Psoas muscle (tissue), 7 donors: ENCODE measurements at regions not wholly inside any gene's neighbourhood (a gene's known extent, or its start where the extent isn't known, plus 50 kb on each side); places are given as distances from the start of the nearest gene placed in this dataset.

ENCODE experiments used
- ATAC-seq, 4 donors: fragments of 200-7000 bp; cut with Tn5 transposase; one replicate each; pipeline ENCODE4 v1.9.1; 2020; ENCODE audit warnings: moderate library complexity in 3 of 4, mild to moderate bottlenecking in 2 of 4
- DNase-seq, 2 donors: peaks; one replicate each; pipeline ENCODE4 v3.0.0-alpha.2; 2020
- H3K27ac ChIP-seq: fragments of 200-600 bp; one replicate; pipeline ENCODE4 v1.8.0; 2022
- H3K27me3 ChIP-seq, 3 donors: fragments of 200-600 bp in 1 of 3; one replicate each; pipeline versions ENCODE4 v1.6.1 to v1.8.0; 2013 to 2022; ENCODE audit warnings: low read length in 2 of 3, mild to moderate bottlenecking in 2 of 3, moderate library complexity in 1 of 3; ENCODE audit not compliant: insufficient read depth in 3 of 3
- H3K36me3 ChIP-seq, 2 donors: fragments of 200-600 bp in 1 of 2; one replicate each; pipeline versions ENCODE4 v1.6.1 to v1.8.0; 2013 to 2022; ENCODE audit warnings: low read depth in 1 of 2, mild to moderate bottlenecking in 1 of 2, moderate library complexity in 1 of 2; ENCODE audit not compliant: insufficient read depth in 1 of 2
- H3K4me1 ChIP-seq: fragments of 200-600 bp; one replicate; pipeline ENCODE4 v1.8.0; 2022
- H3K4me3 ChIP-seq: fragments of 200-600 bp; one replicate; pipeline ENCODE4 v1.8.0; 2022; ENCODE audit warnings: mild to moderate bottlenecking
- H3K9me3 ChIP-seq: fragments of 200-600 bp; one replicate; pipeline ENCODE4 v1.8.0; 2022
- CTCF ChIP-seq: fragments of 200-600 bp; IDR thresholded peaks from one replicate; pipeline ENCODE4 v1.8.0; 2022; ENCODE audit warnings: antibody characterized with exemption
- WGBS, 3 donors: extraction: QIAGEN DNeasy Blood & Tissue Kit; methylation state at CpG; one replicate each; pipeline versions ENCODE4 v1.1.6 to v1.1.7; 2013; 5-methylcytosine and 5-hydroxymethylcytosine counted together
- intact Hi-C, 2 donors: fragments of 100-400 bp; cut with DNase I; formaldehyde crosslinking; loops; one replicate each; pipeline versions ENCODE4 v1.11.0 to v1.14.2; 2022
- donor health status: healthy with polysubstance abuse.
- donor health status: DM: no; HTN: no; CAD: no; lungs with moderate emphysema.
- donor health status: Bipolar disorder and iron deficiency.
- donor health status: healthy.
- donor health status: DM: yes; HTN: yes; CAD: no.
- donor health status: DM: no; HTN: no; CAD: no.
- donor health status: DM: yes; HTN: yes; CAD: no.

DNA sequence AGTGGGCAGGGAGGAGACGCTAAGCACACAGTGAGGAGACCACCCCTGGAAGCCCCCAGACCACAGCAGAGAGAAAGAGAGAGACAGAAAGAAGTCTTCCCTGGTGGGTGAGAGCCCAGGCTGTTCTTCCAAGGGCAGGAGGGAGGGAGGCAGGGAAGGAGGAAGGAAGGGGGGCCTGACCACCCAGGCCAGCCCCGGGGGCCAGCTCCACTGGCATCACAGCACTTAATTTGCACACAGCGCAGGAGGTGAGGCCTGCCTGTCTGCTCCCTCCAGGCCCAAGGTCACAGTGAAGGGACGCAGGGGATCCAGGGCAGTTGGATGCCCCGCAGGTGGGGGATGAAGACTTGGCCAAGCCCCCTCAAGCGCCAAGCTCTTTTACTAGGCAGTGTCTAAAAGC, 141.9 kb upstream of the C14orf180 start:
- peaks cover 6% of the 10 kb centered on the region for H3K4me1 ChIP-seq
- no peak for TF ChIP-seq CTCF
- intact Hi-C loops: no loop called here
- no peak overlapping the region for H3K4me3 ChIP-seq
- H3K36me3 ChIP-seq: no peaks in the 10 kb centered on the region
- DNase-seq (no peak), ATAC-seq (no peak)
- 89 to 91% (median 90%) methylated on average over 6 of the region's 6 CpGs for WGBS, 3 donors
- no peaks in the 10 kb centered on the region for H3K9me3 ChIP-seq
- H3K27me3 ChIP-seq: peaks cover 0 to 5% (median 5%) of the 10 kb centered on the region in 3 donors
- no peak overlapping the region for H3K27ac ChIP-seq

DNA sequence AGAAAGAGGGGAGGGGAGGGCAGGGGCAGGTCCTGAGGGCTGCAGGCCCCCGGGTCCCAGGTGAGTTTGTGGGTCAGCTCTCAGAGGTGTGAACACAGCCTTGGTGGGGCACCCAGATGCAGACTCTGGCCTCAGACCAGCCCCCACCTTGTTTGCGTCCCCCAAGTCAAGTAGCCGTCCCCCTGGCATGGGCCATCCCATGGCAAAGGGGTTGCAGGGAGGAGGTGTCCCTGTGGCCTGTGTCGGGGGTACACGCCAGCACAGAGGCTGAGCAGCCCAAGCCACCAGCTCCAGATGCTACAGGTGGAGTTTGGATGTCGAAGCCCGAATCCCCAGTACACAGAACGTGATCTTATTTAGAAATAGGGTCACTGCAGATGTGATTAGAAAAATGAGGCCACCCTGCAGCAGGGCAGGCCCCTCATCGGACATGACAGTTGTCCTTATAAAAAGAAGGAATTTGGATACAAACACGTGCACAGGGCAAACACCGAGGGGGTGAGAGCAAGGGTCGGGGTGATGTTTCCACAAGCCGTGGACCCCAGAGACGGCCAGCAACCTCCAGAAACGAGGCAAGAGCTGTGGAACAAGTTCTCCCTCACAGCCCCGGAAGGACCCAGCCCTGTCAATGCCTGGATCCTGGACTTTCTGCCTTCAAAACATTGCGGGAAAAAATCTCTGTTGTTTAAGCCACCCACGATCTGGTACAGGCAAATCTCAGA, 141.2 kb upstream of the C14orf180 start:
- intact Hi-C loops: no loop called here
- peaks cover 6% of the 10 kb centered on the region for H3K4me1 ChIP-seq
- no peak overlapping the region for H3K27ac ChIP-seq
- H3K4me3 ChIP-seq: no peak overlapping the region
- no peak for DNase-seq
- peaks cover 0 to 5% (median 5%) of the 10 kb centered on the region in 3 donors for H3K27me3 ChIP-seq
- no peak for TF ChIP-seq CTCF
- no peak for ATAC-seq
- H3K9me3 ChIP-seq: no peaks in the 10 kb centered on the region
- WGBS, 3 donors: 88 to 92% (median 92%) methylated on average over 18 of the region's 18 CpGs
- no peaks in the 10 kb centered on the region for H3K36me3 ChIP-seq

- 76 to 81% (median 79%) methylated on average over 9 of the region's 9 CpGs for WGBS, 3 donors
- ATAC-seq: no peak
- peaks cover 0 to 5% (median 5%) of the 10 kb centered on the region in 3 donors for H3K27me3 ChIP-seq
- no peak overlapping the region for H3K27ac ChIP-seq
- H3K9me3 ChIP-seq: no peaks in the 10 kb centered on the region
- no peaks in the 10 kb centered on the region for H3K36me3 ChIP-seq
- no peak overlapping the region for H3K4me3 ChIP-seq
- no peak for TF ChIP-seq CTCF
- DNase-seq: no peak
- intact Hi-C loops: no loop called here
- peaks cover 6% of the 10 kb centered on the region for H3K4me1 ChIP-seq
Observed at GRCh38 chr14:104439625-104440024, 139.9 kb upstream of the C14orf180 start.

DNA sequence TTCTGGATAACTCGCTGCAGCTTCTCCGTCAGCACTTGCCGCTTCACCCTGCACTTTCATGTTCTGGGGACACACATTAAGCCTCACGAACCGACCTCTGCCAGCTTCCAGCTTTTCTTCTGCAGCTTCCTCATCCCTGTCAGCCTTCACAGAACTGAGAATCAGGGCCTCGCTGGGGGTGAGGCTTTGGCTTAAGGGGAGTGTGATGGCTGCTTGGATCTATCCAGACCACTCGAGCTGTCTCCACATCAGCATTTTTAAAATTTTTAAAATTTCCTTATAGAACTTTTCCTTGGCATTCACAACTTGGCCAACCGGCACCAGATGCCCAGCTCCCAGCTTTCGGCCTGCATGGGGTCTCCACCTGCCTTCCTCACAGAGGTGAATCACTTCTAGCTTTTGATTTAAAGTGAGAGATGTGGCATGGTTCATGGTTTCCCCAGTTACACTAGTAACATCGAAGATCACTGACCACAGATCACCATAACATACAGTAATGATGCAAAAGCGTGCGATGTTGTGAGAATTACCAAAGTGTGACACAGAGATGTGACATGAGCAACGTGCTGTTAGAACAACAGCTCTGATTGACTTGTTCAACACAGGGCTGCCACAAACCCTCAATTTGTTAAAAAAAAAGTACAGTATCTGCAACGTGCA, 139.1 kb upstream of the C14orf180 start:
- peaks cover 6% of the 10 kb centered on the region for H3K4me1 ChIP-seq
- TF ChIP-seq CTCF: no peak
- H3K27me3 ChIP-seq: peaks cover 0 to 5% (median 5%) of the 10 kb centered on the region in 3 donors
- no peaks in the 10 kb centered on the region for H3K9me3 ChIP-seq
- intact Hi-C loops: no loop called here
- DNase-seq (no peak), ATAC-seq (no peak)
- WGBS, 3 donors: 92 to 95% (median 92%) methylated on average over 14 of the region's 14 CpGs
- H3K4me3 ChIP-seq: no peak overlapping the region
- H3K36me3 ChIP-seq: no peaks in the 10 kb centered on the region
- H3K27ac ChIP-seq: no peak overlapping the region
